Endodermal cell (in vitro differentiated cells): ENCODE measurements at regions not wholly inside any gene's neighbourhood (a gene's known extent, or its start where the extent isn't known, plus 50 kb on each side); places are given as distances from the start of the nearest gene placed in this dataset.

Source experiments
- DNase-seq: peaks from one replicate; pipeline ENCODE4 v3.0.0-alpha.2; 2017
- H3K27ac ChIP-seq: 2 replicates; pipeline ENCODE4 v1.5.1; 2013; ENCODE audit warnings: mild to moderate bottlenecking, low read depth, low read length, moderate library complexity
- H3K27me3 ChIP-seq: 2 replicates; pipeline ENCODE4 v1.6.1; 2013; ENCODE audit warnings: mild to moderate bottlenecking, low read length, moderate library complexity; ENCODE audit not compliant: insufficient read depth, control insufficient read depth, poor library complexity, severe bottlenecking
- H3K36me3 ChIP-seq: 2 replicates; pipeline ENCODE4 v1.7.0; 2013; ENCODE audit warnings: mild to moderate bottlenecking, low read length, moderate library complexity; ENCODE audit not compliant: control insufficient read depth, insufficient read depth
- H3K4me1 ChIP-seq: one replicate; pipeline ENCODE4 v1.7.0; 2013; ENCODE audit warnings: low read length; ENCODE audit not compliant: control insufficient read depth, insufficient read depth
- H3K4me3 ChIP-seq: 2 replicates; pipeline ENCODE4 v1.5.1; 2013; ENCODE audit warnings: mild to moderate bottlenecking, low read length, moderate library complexity
- H3K9ac ChIP-seq: 2 replicates; pipeline ENCODE4 v1.6.1; 2013; ENCODE audit warnings: mild to moderate bottlenecking, low read length, moderate library complexity; ENCODE audit not compliant: poor library complexity, severe bottlenecking; ENCODE audit errors: extremely low read depth
- H3K9me3 ChIP-seq: 2 replicates; pipeline ENCODE4 v1.6.1; 2013; ENCODE audit warnings: mild to moderate bottlenecking, low read length, moderate library complexity; ENCODE audit not compliant: control insufficient read depth
- H3K27ac Mint-ChIP-seq: 2 replicates; pipeline ENCODE4 v1.8.0; 2020; ENCODE audit warnings: mixed read lengths
- H3K27me3 Mint-ChIP-seq: 2 replicates; pipeline ENCODE4 v1.8.0; 2021; ENCODE audit warnings: mild to moderate bottlenecking, mixed read lengths; ENCODE audit not compliant: insufficient read depth
- H3K36me3 Mint-ChIP-seq: 2 replicates; pipeline ENCODE4 v1.8.0; 2020; ENCODE audit warnings: low read depth, mixed read lengths
- H3K4me1 Mint-ChIP-seq: 2 replicates; pipeline ENCODE4 v1.8.0; 2020; ENCODE audit warnings: mixed read lengths
- H3K4me3 Mint-ChIP-seq: 2 replicates; pipeline ENCODE4 v1.8.0; 2020; ENCODE audit warnings: mild to moderate bottlenecking, moderate library complexity, mixed read lengths
- H3K9me3 Mint-ChIP-seq: 2 replicates; pipeline ENCODE4 v1.8.0; 2020; ENCODE audit warnings: mild to moderate bottlenecking, mixed read lengths
- WGBS, 2 experiments: methylation state at CpG; one replicate each; pipeline versions ENCODE4 v1.1.5 to v1.1.7; 2013; ENCODE audit warnings: missing lambda C conversion rate in 2 of 2, mixed read lengths in 1 of 2; ENCODE audit not compliant: insufficient coverage in 1 of 2, insufficient read length in 1 of 2; 5-methylcytosine and 5-hydroxymethylcytosine counted together
- TF ChIP-seq, protein P1 (sequence below): fragments of 200-600 bp; sonication (generic); conservative IDR thresholded peaks from 2 replicates; pipeline ENCODE4 v1.5.0; 2021; ENCODE audit warnings: antibody characterized with exemption, mild to moderate bottlenecking

- H3K36me3 Mint-ChIP-seq, result no peaks in the 10 kb centered on the region
- H3K9me3 Mint-ChIP-seq, result no peaks in the 10 kb centered on the region
- H3K4me1 ChIP-seq, result no peaks in the 10 kb centered on the region
- H3K4me3 Mint-ChIP-seq, result no peak overlapping the region
- H3K27me3 Mint-ChIP-seq, result peaks cover 8% of the 10 kb centered on the region
- DNase-seq, result no peak
- H3K9ac ChIP-seq, result no peak overlapping the region
- H3K27ac ChIP-seq, result no peak overlapping the region
- H3K36me3 ChIP-seq, result no peaks in the 10 kb centered on the region
- peaks cover 2% of the 10 kb centered on the region for H3K4me1 Mint-ChIP-seq
- WGBS, 2 experiments, result 78 to 85% methylated on average over 6 to 8 of the region's 8 CpGs
- no peaks in the 10 kb centered on the region for H3K9me3 ChIP-seq
- H3K27ac Mint-ChIP-seq, result no peak overlapping the region
- H3K27me3 ChIP-seq, result peaks cover 13% of the 10 kb centered on the region
- H3K4me3 ChIP-seq, result no peak overlapping the region
- TF ChIP-seq, protein P1, sequence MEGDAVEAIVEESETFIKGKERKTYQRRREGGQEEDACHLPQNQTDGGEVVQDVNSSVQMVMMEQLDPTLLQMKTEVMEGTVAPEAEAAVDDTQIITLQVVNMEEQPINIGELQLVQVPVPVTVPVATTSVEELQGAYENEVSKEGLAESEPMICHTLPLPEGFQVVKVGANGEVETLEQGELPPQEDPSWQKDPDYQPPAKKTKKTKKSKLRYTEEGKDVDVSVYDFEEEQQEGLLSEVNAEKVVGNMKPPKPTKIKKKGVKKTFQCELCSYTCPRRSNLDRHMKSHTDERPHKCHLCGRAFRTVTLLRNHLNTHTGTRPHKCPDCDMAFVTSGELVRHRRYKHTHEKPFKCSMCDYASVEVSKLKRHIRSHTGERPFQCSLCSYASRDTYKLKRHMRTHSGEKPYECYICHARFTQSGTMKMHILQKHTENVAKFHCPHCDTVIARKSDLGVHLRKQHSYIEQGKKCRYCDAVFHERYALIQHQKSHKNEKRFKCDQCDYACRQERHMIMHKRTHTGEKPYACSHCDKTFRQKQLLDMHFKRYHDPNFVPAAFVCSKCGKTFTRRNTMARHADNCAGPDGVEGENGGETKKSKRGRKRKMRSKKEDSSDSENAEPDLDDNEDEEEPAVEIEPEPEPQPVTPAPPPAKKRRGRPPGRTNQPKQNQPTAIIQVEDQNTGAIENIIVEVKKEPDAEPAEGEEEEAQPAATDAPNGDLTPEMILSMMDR, result no peak
Observed at GRCh38 chr11:19328586-19329311, 88.0 kb upstream of the E2F8 start.

- H3K27ac Mint-ChIP-seq, result no peak overlapping the region
- peaks cover 5% of the 10 kb centered on the region for H3K4me1 Mint-ChIP-seq
- no peak for DNase-seq
- H3K4me3 Mint-ChIP-seq, result no peak overlapping the region
- Histone ChIP-seq H3K9me3 (no peaks in the 10 kb centered on the region), H3K4me3 (no peak overlapping the region), H3K4me1 (no peaks in the 10 kb centered on the region), H3K27ac (no peak overlapping the region), H3K36me3 (no peaks in the 10 kb centered on the region), H3K27me3 (peaks cover 13% of the 10 kb centered on the region), H3K9ac (no peak overlapping the region)
- no peaks in the 10 kb centered on the region for H3K9me3 Mint-ChIP-seq
- H3K27me3 Mint-ChIP-seq, result peaks cover 5% of the 10 kb centered on the region
- 90% methylated on average over 3 of the region's 3 CpGs; no CpG with 5 or more reads in 1 of the 2 experiments for WGBS, 2 experiments
- TF ChIP-seq, protein P1, result no peak
- no peaks in the 10 kb centered on the region for H3K36me3 Mint-ChIP-seq
Observed at GRCh38 chr11:19327280-19327679, 86.5 kb upstream of the E2F8 start.

DNA sequence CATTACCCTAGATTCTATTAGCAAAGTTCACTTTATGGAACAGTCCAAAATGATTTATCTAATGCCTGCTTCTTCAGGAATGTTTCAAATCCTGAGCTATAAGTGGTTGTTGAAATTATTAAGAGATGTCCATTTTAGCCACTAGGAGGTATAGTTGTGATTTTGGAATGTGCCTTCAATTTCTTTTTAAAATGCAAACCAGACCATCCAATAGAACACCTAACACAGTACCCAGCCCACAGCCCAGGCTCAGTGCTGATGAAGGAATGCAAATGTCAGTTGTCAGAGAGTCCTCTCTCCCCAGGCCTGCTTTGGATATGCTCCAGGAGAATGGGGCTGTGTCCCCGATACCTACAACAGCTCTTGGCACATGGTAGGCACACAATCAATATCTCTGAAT lies 85.8 kb upstream of the E2F8 start:
- no peak for DNase-seq
- no peak overlapping the region for H3K4me3 Mint-ChIP-seq
- H3K36me3 Mint-ChIP-seq, result no peaks in the 10 kb centered on the region
- Histone ChIP-seq H3K4me1 (peaks cover 5% of the 10 kb centered on the region), H3K4me3 (no peak overlapping the region), H3K27me3 (peaks cover 11% of the 10 kb centered on the region), H3K9ac (no peak overlapping the region), H3K27ac (no peak overlapping the region), H3K9me3 (no peaks in the 10 kb centered on the region), H3K36me3 (no peaks in the 10 kb centered on the region)
- no peaks in the 10 kb centered on the region for H3K9me3 Mint-ChIP-seq
- 78% methylated on average over 1 of the region's 1 CpG; no CpG with 5 or more reads in 1 of the 2 experiments for whole genome bisulfite sequencing, 2 experiments
- no peak overlapping the region for H3K27ac Mint-ChIP-seq
- H3K4me1 Mint-ChIP-seq, result peaks cover 11% of the 10 kb centered on the region
- peaks cover 5% of the 10 kb centered on the region for H3K27me3 Mint-ChIP-seq
- TF ChIP-seq, protein P1, result no peak
